HepG2 (cell line): ENCODE measurements at regions not wholly inside any gene's neighbourhood (a gene's known extent, or its start where the extent isn't known, plus 50 kb on each side); places are given as distances from the start of the nearest gene placed in this dataset.

Experiments used
- ATAC-seq: fragments of 200-7000 bp; cut with Tn5 transposase; 3 replicates; pipeline ENCODE4 v1.9.1; 2020; ENCODE audit warnings: mild to moderate bottlenecking, moderate library complexity
- BruUV-seq: library from RNA; stranded (reverse); fragments of 400-500 nt; replicated peaks from 2 replicates; lab custom pipeline; 2021; lab: Mats Ljungman, UMichigan
- CTCF ChIA-PET: fragments of 300-600 bp; formaldehyde crosslinking; extraction: SDS; loops from one replicate; lab custom pipeline; 2021; ENCODE audit warnings: low total read pairs, inconsistent platforms, low intra/inter-chr PET ratio; lab: Yijun Ruan, JAX
- POLR2A ChIA-PET: fragments of 350-600 bp; sonication (Branson Sonifier 250); formaldehyde crosslinking; loops from one replicate; lab custom pipeline; 2020; ENCODE audit warnings: antibody characterized with exemption, inconsistent platforms; lab: Yijun Ruan, JAX
- DNase-seq: peaks from one replicate; pipeline ENCODE4 v3.0.0-alpha.2; 2015; ENCODE audit warnings: low spot score
- FAIRE-seq: peaks from 3 replicates; lab custom pipeline; 2011; peaks lifted over from hg19 to GRCh38; lab: Jason Lieb, UNC
- H2AFZ ChIP-seq: one replicate; pipeline ENCODE4 v1.6.1; 2011; ENCODE audit warnings: low read length, inconsistent platforms
- H3K27ac ChIP-seq: fragments of 300-600 bp; 3 replicates; pipeline ENCODE4 v1.8.0; 2011; ENCODE audit warnings: mixed run types, mild to moderate bottlenecking, mixed read lengths, low read length, inconsistent platforms; ENCODE audit not compliant: insufficient read depth; ENCODE audit errors: extremely low read length
- H3K27me3 ChIP-seq, 2 experiments: fragments of 200-600 bp in 1 of 2; 2 replicates in 1 of 2; 3 replicates in 1 of 2; pipeline versions ENCODE4 v1.6.0 to v1.8.0; 2011; ENCODE audit warnings: low read length in 2 of 2, mild to moderate bottlenecking in 2 of 2, moderate library complexity in 2 of 2, inconsistent platforms in 1 of 2; ENCODE audit not compliant: insufficient read depth in 2 of 2, control insufficient read depth in 1 of 2
- H3K36me3 ChIP-seq, 2 experiments: fragments of 200-600 bp in 1 of 2; replicated peaks in 1 of 2; 2 replicates in 1 of 2; 3 replicates in 1 of 2; pipeline versions ENCODE4 v1.5.1 to v1.8.0; 2011; ENCODE audit warnings: low read length in 2 of 2, inconsistent platforms in 1 of 2; ENCODE audit not compliant: insufficient read depth in 2 of 2, control insufficient read depth in 1 of 2
- H3K4me1 ChIP-seq: 2 replicates; pipeline ENCODE4 v1.5.1; 2012; ENCODE audit warnings: low read length, inconsistent platforms; ENCODE audit not compliant: insufficient read depth
- H3K4me2 ChIP-seq: 2 replicates; pipeline ENCODE4 v1.6.0; 2011; ENCODE audit warnings: low read depth, low read length, inconsistent platforms
- H3K4me3 ChIP-seq, 3 experiments: fragments of 200-600 bp in 1 of 3; sonication (generic), shearing (Covaris generic) in 1 of 3; replicated peaks in 1 of 3; 2 replicates each; pipeline ENCODE4 v1.5.1; 2011 to 2016; ENCODE audit warnings: low read length in 3 of 3, inconsistent platforms in 2 of 3, low read depth in 2 of 3, mild to moderate bottlenecking in 2 of 3, control low read depth in 1 of 3, mixed read lengths in 1 of 3; ENCODE audit not compliant: insufficient read depth in 1 of 3
- H3K79me2 ChIP-seq: one replicate; pipeline ENCODE4 v1.6.1; 2011; ENCODE audit warnings: low read length, inconsistent platforms; ENCODE audit not compliant: insufficient read depth
- H3K9ac ChIP-seq: 2 replicates; pipeline ENCODE4 v1.6.0; 2011; ENCODE audit warnings: mild to moderate bottlenecking, low read depth, low read length, inconsistent platforms; ENCODE audit not compliant: insufficient read depth
- H3K9me3 ChIP-seq: 2 replicates; pipeline ENCODE4 v1.5.1; 2012; ENCODE audit warnings: mild to moderate bottlenecking, low read length
- H4K20me1 ChIP-seq: 2 replicates; pipeline ENCODE4 v1.6.0; 2011; ENCODE audit warnings: inconsistent platforms, mild to moderate bottlenecking, low read length, moderate library complexity; ENCODE audit not compliant: insufficient read depth
- CBFB ChIP-seq: sonication (generic); formaldehyde crosslinking; IDR thresholded peaks from 2 replicates; pipeline ENCODE4 v1.4.0; 2020; ENCODE audit warnings: missing genetic modification reagents
- HMG20B ChIP-seq: conservative IDR thresholded peaks from 2 replicates; pipeline ENCODE4 v1.6.1; 2016; ENCODE audit warnings: missing genetic modification reagents, missing compliant biosample characterization
- MTERF4 ChIP-seq: sonication (generic); formaldehyde crosslinking; IDR thresholded peaks from 2 replicates; pipeline ENCODE4 v1.8.0; 2023; ENCODE audit warnings: mild to moderate bottlenecking, missing genetic modification reagents
- MXI1 ChIP-seq: IDR thresholded peaks from 3 replicates; pipeline ENCODE4 v1.6.1; 2012; ENCODE audit warnings: low read depth, low read length, inconsistent platforms, borderline replicate concordance
- PITX1 ChIP-seq: sonication (generic); formaldehyde crosslinking; IDR thresholded peaks from 2 replicates; pipeline ENCODE4 v1.5.1; 2020; ENCODE audit warnings: mild to moderate bottlenecking, missing genetic modification reagents
- SRF ChIP-seq: IDR thresholded peaks from 2 replicates; pipeline ENCODE4 v1.6.1; 2011; ENCODE audit warnings: mild to moderate bottlenecking, low read depth, low read length, moderate library complexity
- TAF1 ChIP-seq: sonication (generic); formaldehyde crosslinking; IDR thresholded peaks from 2 replicates; pipeline ENCODE4 v1.4.0; 2020; ENCODE audit warnings: missing genetic modification reagents
- TCF12 ChIP-seq, 2 experiments: fragments of 450-650 bp in 1 of 2; sonication (generic) in 1 of 2; formaldehyde crosslinking in 1 of 2; IDR thresholded peaks; 2 replicates each; pipeline versions ENCODE4 v1.6.1 to v1.8.0; 2017 to 2022; ENCODE audit warnings: antibody characterized with exemption in 1 of 2, mild to moderate bottlenecking in 1 of 2, missing genetic modification reagents in 1 of 2, moderate library complexity in 1 of 2
- ZBTB8A ChIP-seq: sonication (generic); formaldehyde crosslinking; IDR thresholded peaks from 2 replicates; pipeline ENCODE4 v1.4.0; 2020; ENCODE audit warnings: mild to moderate bottlenecking, low read depth, missing genetic modification reagents, borderline replicate concordance
- ZFP90 ChIP-seq: sonication (generic); formaldehyde crosslinking; IDR thresholded peaks from 2 replicates; pipeline ENCODE4 v1.8.0; 2022; ENCODE audit warnings: missing genetic modification reagents, mild to moderate bottlenecking, inconsistent platforms, borderline replicate concordance
- ZNF335 ChIP-seq: sonication (generic); formaldehyde crosslinking; IDR thresholded peaks from 2 replicates; pipeline ENCODE4 v1.4.0; 2020; ENCODE audit warnings: missing genetic modification reagents
- ZNF362 ChIP-seq: sonication (generic); formaldehyde crosslinking; IDR thresholded peaks from 2 replicates; pipeline ENCODE4 v1.4.0; 2020; ENCODE audit warnings: missing genetic modification reagents, mild to moderate bottlenecking, borderline replicate concordance
- ZNF382 ChIP-seq: sonication (generic); formaldehyde crosslinking; IDR thresholded peaks from 2 replicates; pipeline ENCODE4 v1.5.0; 2020; ENCODE audit warnings: missing genetic modification reagents, mild to moderate bottlenecking, borderline replicate concordance
- ZNF512 ChIP-seq: sonication (generic); formaldehyde crosslinking; IDR thresholded peaks from 2 replicates; pipeline ENCODE4 v1.4.0; 2020; ENCODE audit warnings: mild to moderate bottlenecking, missing genetic modification reagents
- ZNF740 ChIP-seq: sonication (generic); formaldehyde crosslinking; IDR thresholded peaks from 2 replicates; pipeline ENCODE4 v1.4.0; 2020; ENCODE audit warnings: missing genetic modification reagents
- WGBS: methylation state at CpG from one replicate; pipeline ENCODE4 v1.1.6; 2017; ENCODE audit warnings: low lambda C conversion rate; 5-methylcytosine and 5-hydroxymethylcytosine counted together
- in situ Hi-C: cut with HindIII; loops from 2 replicates; pipeline ENCODE4 v1.10.0; 2017; ENCODE audit warnings: low pct_unique_long_range_greater_than_20kb; ENCODE audit not compliant: extremely low pct_ligation_motif_present
- intact Hi-C: fragments of 100-400 bp; cut with micrococcal nuclease; formaldehyde crosslinking; loops from one replicate; pipeline ENCODE4 v1.10.0; 2022; ENCODE audit not compliant: unreplicated experiment

GRCh38 chr6:170209354-170210025, 81.4 kb downstream of the DLL1 start:
- FAIRE-seq, result no peak
- no peak; the same call in 2 of the 3 replicates for ATAC-seq
- H2AFZ ChIP-seq, result no peak overlapping the region
- no peak for TF ChIP-seq PITX1 (CRISPR knock-in tag)
- no peak for TF ChIP-seq ZFP90 (CRISPR knock-in tag)
- TF ChIP-seq ZNF335 (CRISPR knock-in tag), result no peak
- no peak for TF ChIP-seq HMG20B
- no peak for TF ChIP-seq ZNF362
- no peak for TF ChIP-seq MXI1
- no peak for TF ChIP-seq TAF1 (CRISPR knock-in tag)
- no peak for TF ChIP-seq MTERF4 (CRISPR knock-in tag)
- no peak for TF ChIP-seq ZNF512 (CRISPR knock-in tag)
- no peak for TF ChIP-seq ZBTB8A
- no peak for TF ChIP-seq ZNF740 (CRISPR knock-in tag)
- TF ChIP-seq SRF, result no peak
- TF ChIP-seq CBFB, result no peak
- TF ChIP-seq ZNF382 (CRISPR knock-in tag), result no peak
- TF ChIP-seq TCF12 (IDR thresholded peaks at IDR 0.05), result no peak
- TF ChIP-seq TCF12 (CRISPR knock-in tag; IDR thresholded peaks at IDR 0.05), result no peak
- no peaks in the 10 kb centered on the region for H3K36me3 ChIP-seq
- in situ Hi-C loops, result no loop called here
- H3K4me3 ChIP-seq, result no peak overlapping the region
- intact Hi-C loops, result no loop called here
- H3K9me3 ChIP-seq, result no peaks in the 10 kb centered on the region
- 21% methylated on average over 12 of the region's 22 CpGs for WGBS
- POLR2A ChIA-PET, result no interaction called here
- CTCF ChIA-PET, result no interaction called here
- no peaks in the 10 kb centered on the region for H3K79me2 ChIP-seq
- no peaks in the 10 kb centered on the region for H3K4me1 ChIP-seq
- DNase-seq, result no peak
- no peak overlapping the region for H3K4me2 ChIP-seq
- no peak overlapping the region for H3K27ac ChIP-seq
- peaks cover 17 to 62% of the 10 kb centered on the region in 2 experiments for H3K27me3 ChIP-seq
- H4K20me1 ChIP-seq, result no peaks in the 10 kb centered on the region; the same call in 1 of the 2 replicates
- no peak overlapping the region for H3K9ac ChIP-seq
- no TSS peak for BruUV-seq
